ENCODE measurements at regions not wholly inside any gene's neighbourhood (a gene's known extent, or its start where the extent isn't known, plus 50 kb on each side); places are given as distances from the start of the nearest gene placed in this dataset.

- POLR2A ChIA-PET (ENCODE audit: unreplicated experiment) = no interaction called here
Measured at GRCh38 chr12:83575326-83575725, 888.6 kb downstream of the TMTC2 start.

More at GRCh38 chr12:83575326-83575725, 888.6 kb downstream of the TMTC2 start:
- Histone ChIP-seq H4K20me1 (ENCODE audit: insufficient read depth, low read length) (no peaks in the 10 kb centered on the region), H3K4me1 (ENCODE audit: control insufficient read depth, insufficient read depth, low read length) (no peaks in the 10 kb centered on the region), H3K36me3 (ENCODE audit: control insufficient read depth, insufficient read depth, low read length) (no peaks in the 10 kb centered on the region), H3K27ac (ENCODE audit: insufficient read depth, low read length) (no peak overlapping the region), H2AK9ac (replicated peaks; ENCODE audit: low read depth, low read length, poor library complexity) (no peak overlapping the region), H4K91ac (ENCODE audit: insufficient read depth, low read depth, low read length) (no peak overlapping the region), H3K27me3 (ENCODE audit: control insufficient read depth, insufficient read depth, low read length) (no peaks in the 10 kb centered on the region), H2BK15ac (ENCODE audit: low read depth, low read length) (no peak overlapping the region), H2BK120ac (ENCODE audit: low read depth, low read length) (no peak overlapping the region), H3K4me3 (ENCODE audit: insufficient read depth, low read depth, low read length) (no peak overlapping the region), H3K18ac (ENCODE audit: low read depth, low read length) (no peak overlapping the region), H3K14ac (replicated peaks; ENCODE audit: low read depth, low read length) (no peak overlapping the region), H3K79me1 (ENCODE audit: low read depth in 1 of 2, low read length in 2 of 2) (no peaks in the 10 kb centered on the region), H4K8ac (ENCODE audit: low read depth in 2 of 2, low read length in 2 of 2) (no peak overlapping the region), H3K56ac (ENCODE audit: extremely low read depth, insufficient read depth, low read length) (no peak overlapping the region), H3K9me3 (ENCODE audit: control insufficient read depth, insufficient read depth, low read length) (peaks cover 2% of the 10 kb centered on the region; the same call in 1 of the 2 replicates), H3K4ac (ENCODE audit: low read depth, low read length) (no peak overlapping the region), H2AK5ac (ENCODE audit: low read depth, low read length) (no peak overlapping the region), H3K9me1 (ENCODE audit: insufficient read depth, low read length) (no peaks in the 10 kb centered on the region), H4K5ac (ENCODE audit: low read depth, low read length) (no peak overlapping the region), H3K4me2 (ENCODE audit: low read depth, low read length) (no peak overlapping the region), H3K9ac (ENCODE audit: low read depth, low read length) (no peak overlapping the region), H3K23ac (ENCODE audit: low read depth, low read length) (no peak overlapping the region), H2BK20ac (ENCODE audit: low read depth, low read length) (no peak overlapping the region), H2AFZ (replicated peaks; ENCODE audit: low read length, poor library complexity) (no peak overlapping the region), H2BK5ac (ENCODE audit: low read depth, low read length, poor library complexity, severe bottlenecking) (no peak overlapping the region)
- CTCF ChIA-PET = interaction anchor here (1.1 kb wide), 1 partner anchor 26 kb away, joined by 3 read pairs; no protein-coding TSS in a partner anchor
- ATAC-seq (ENCODE audit: low read depth) (no peak), DNase-seq (no peak)
- dilution Hi-C loops (cut with HindIII; ENCODE audit: low sequenced_read_pairs, unreplicated experiment) (no loop called here), intact Hi-C loops (cut with micrococcal nuclease) (no loop called here), in situ Hi-C loops (cut with MboI; ENCODE audit: low sequenced_read_pairs) (no loop called here)
- WGBS, 2 experiments (ENCODE audit: extremely low coverage in 2 of 2, insufficient read length in 1 of 2) = 40% methylated on average over 1 of the region's 3 CpGs; no CpG with 5 or more reads in 1 of the 2 experiments
- TF ChIP-seq RAD21 (IDR thresholded peaks at IDR 0.05; ENCODE audit: low read length) = no peak
- no peak for TF ChIP-seq MXI1 (IDR thresholded peaks at IDR 0.05; ENCODE audit: borderline replicate concordance, low read depth, low read length)
- no peak for TF ChIP-seq RFX5 (IDR thresholded peaks at IDR 0.05; ENCODE audit: low read depth, low read length)
- BruUV-seq (replicated peaks) = no TSS peak

Measured in IMR-90 (cell line).